SU-DHL-6 (cell line): ENCODE measurements at regions not wholly inside any gene's neighbourhood (a gene's known extent, or its start where the extent isn't known, plus 50 kb on each side); places are given as distances from the start of the nearest gene placed in this dataset.

Source experiments
- H2AFZ ChIP-seq: fragments of 200-600 bp; sonication (generic); 2 replicates; pipeline ENCODE4 v1.6.1; 2014; ENCODE audit warnings: low read depth, mild to moderate bottlenecking, moderate library complexity, mixed read lengths, antibody characterized with exemption, low read length; ENCODE audit not compliant: severe bottlenecking
- H3F3A ChIP-seq: fragments of 200-600 bp; shearing (Covaris generic); 2 replicates; pipeline ENCODE4 v1.6.0; 2016; ENCODE audit warnings: antibody characterized with exemption, mild to moderate bottlenecking; ENCODE audit not compliant: insufficient read depth
- H3K27ac ChIP-seq: fragments of 200-600 bp; sonication (generic); 2 replicates; pipeline ENCODE4 v1.5.1; 2016; ENCODE audit warnings: low read depth, mild to moderate bottlenecking, low read length, moderate library complexity, mixed read lengths
- H3K27me3 ChIP-seq: fragments of 200-600 bp; sonication (generic), shearing (Covaris generic); 2 replicates; pipeline ENCODE4 v1.6.0; 2014; ENCODE audit warnings: mild to moderate bottlenecking, low read length
- H3K36me3 ChIP-seq: fragments of 200-600 bp; sonication (generic); 2 replicates; pipeline ENCODE4 v1.6.1; 2014; ENCODE audit warnings: mild to moderate bottlenecking, low read length, mixed read lengths
- H3K4me2 ChIP-seq: fragments of 300-600, 200-600 bp; shearing (Covaris generic), sonication (generic); 2 replicates; pipeline ENCODE4 v1.6.0; 2014; ENCODE audit warnings: low read length, low read depth, mild to moderate bottlenecking; ENCODE audit not compliant: poor library complexity, severe bottlenecking
- H3K4me3 ChIP-seq: fragments of 200-600 bp; sonication (generic); 2 replicates; pipeline ENCODE4 v1.5.1; 2014; ENCODE audit warnings: antibody characterized with exemption, low read length, mild to moderate bottlenecking, mixed read lengths; ENCODE audit not compliant: insufficient read depth, poor library complexity, severe bottlenecking
- H3K79me2 ChIP-seq: fragments of 200-600 bp; sonication (generic); 2 replicates; pipeline ENCODE4 v1.6.1; 2014; ENCODE audit warnings: mild to moderate bottlenecking, low read length, moderate library complexity; ENCODE audit not compliant: insufficient read depth
- H3K9ac ChIP-seq: fragments of 200-600 bp; sonication (generic); 2 replicates; pipeline ENCODE4 v1.7.0; 2014; ENCODE audit warnings: mild to moderate bottlenecking, low read length
- H3K9me2 ChIP-seq: fragments of 200-600 bp; sonication (generic); replicated peaks from 2 replicates; pipeline ENCODE4 v1.6.1; 2014; ENCODE audit warnings: low read length; ENCODE audit not compliant: insufficient read depth
- H3K9me3 ChIP-seq: fragments of 200-600 bp; sonication (generic); 2 replicates; pipeline ENCODE4 v1.6.1; 2014; ENCODE audit warnings: low read length, mixed read lengths; ENCODE audit not compliant: insufficient read depth
- H4K20me1 ChIP-seq: fragments of 200-600 bp; sonication (generic); 2 replicates; pipeline ENCODE4 v1.6.1; 2014; ENCODE audit warnings: low read depth, mild to moderate bottlenecking, antibody characterized with exemption, low read length, moderate library complexity, mixed read lengths
- CTCF ChIP-seq: fragments of 200-600 bp; sonication (generic); IDR thresholded peaks from one replicate; pipeline ENCODE4 v1.5.1; 2017; ENCODE audit warnings: antibody characterized with exemption, mild to moderate bottlenecking, low read length, moderate library complexity; ENCODE audit not compliant: insufficient read depth, poor library complexity, severe bottlenecking
- EZH2phosphoT487 ChIP-seq: fragments of 200-600 bp; sonication (generic), shearing (Covaris generic); conservative IDR thresholded peaks from 2 replicates; pipeline ENCODE4 v1.6.1; 2018; ENCODE audit warnings: mild to moderate bottlenecking, antibody characterized with exemption, low read length, moderate library complexity, mixed read lengths

- H3K9me2 ChIP-seq = no peaks in the 10 kb centered on the region
- no peaks in the 10 kb centered on the region for H3K27me3 ChIP-seq
- no peak overlapping the region for H3K4me3 ChIP-seq
- H3K4me2 ChIP-seq = no peak overlapping the region
- H3K9me3 ChIP-seq = no peaks in the 10 kb centered on the region
- no peaks in the 10 kb centered on the region for H3F3A ChIP-seq
- H2AFZ ChIP-seq = no peak overlapping the region
- no peak overlapping the region for H3K27ac ChIP-seq
- no peaks in the 10 kb centered on the region for H3K79me2 ChIP-seq
- no peak for TF ChIP-seq EZH2phosphoT487
- no peaks in the 10 kb centered on the region for H4K20me1 ChIP-seq
- no peak overlapping the region for H3K9ac ChIP-seq
- H3K36me3 ChIP-seq = no peaks in the 10 kb centered on the region
Measured at GRCh38 chr18:70522183-70522680, 233.4 kb downstream of the SOCS6 start.

- Histone ChIP-seq H3K27me3 (no peaks in the 10 kb centered on the region), H3F3A (no peaks in the 10 kb centered on the region), H3K9ac (no peak overlapping the region), H3K79me2 (no peaks in the 10 kb centered on the region), H3K4me3 (no peak overlapping the region), H4K20me1 (no peaks in the 10 kb centered on the region), H3K36me3 (no peaks in the 10 kb centered on the region), H3K27ac (no peak overlapping the region), H2AFZ (no peak overlapping the region), H3K9me2 (no peaks in the 10 kb centered on the region), H3K9me3 (no peaks in the 10 kb centered on the region), H3K4me2 (no peak overlapping the region)
- TF ChIP-seq CTCF (no peak), EZH2phosphoT487 (no peak)
Measured at GRCh38 chr18:70520867-70521266, 232.0 kb downstream of the SOCS6 start.

- Histone ChIP-seq H3F3A (no peaks in the 10 kb centered on the region), H3K9ac (no peak overlapping the region), H4K20me1 (no peaks in the 10 kb centered on the region), H3K79me2 (no peaks in the 10 kb centered on the region), H3K4me3 (no peak overlapping the region), H3K9me2 (no peaks in the 10 kb centered on the region), H3K27me3 (no peaks in the 10 kb centered on the region), H3K27ac (no peak overlapping the region), H3K4me2 (no peak overlapping the region), H2AFZ (no peak overlapping the region), H3K9me3 (no peaks in the 10 kb centered on the region), H3K36me3 (no peaks in the 10 kb centered on the region)
- TF ChIP-seq EZH2phosphoT487 (no peak), CTCF (no peak)
Measured at GRCh38 chr18:70513502-70514171, 224.8 kb downstream of the SOCS6 start.

GRCh38 chr18:70507970-70508369 is 219.1 kb downstream of the SOCS6 start:
- no peak overlapping the region for H2AFZ ChIP-seq
- no peaks in the 10 kb centered on the region for H4K20me1 ChIP-seq
- no peak overlapping the region for H3K9ac ChIP-seq
- no peaks in the 10 kb centered on the region for H3K27me3 ChIP-seq
- H3F3A ChIP-seq = no peaks in the 10 kb centered on the region
- H3K79me2 ChIP-seq = no peaks in the 10 kb centered on the region
- no peak overlapping the region for H3K4me2 ChIP-seq
- H3K9me2 ChIP-seq = no peaks in the 10 kb centered on the region
- no peaks in the 10 kb centered on the region for H3K9me3 ChIP-seq
- no peak overlapping the region for H3K27ac ChIP-seq
- TF ChIP-seq CTCF (no peak), EZH2phosphoT487 (no peak)
- no peaks in the 10 kb centered on the region for H3K36me3 ChIP-seq
- no peak overlapping the region for H3K4me3 ChIP-seq
